Posterior cingulate gyrus (tissue), 11 donors: ENCODE measurements at regions not wholly inside any gene's neighbourhood (a gene's known extent, or its start where the extent isn't known, plus 50 kb on each side); places are given as distances from the start of the nearest gene placed in this dataset.
A peak's percentile ranks its signal among the peaks of the same experiment; 100 is the strongest.
"Not testable (repeated sequence)": the region's sequence is repeated elsewhere in the genome, so short reads cannot be mapped to it uniquely, and the experiment has no call there.

Experiments
- DNase-seq, 10 donors: peaks; one replicate each; pipeline versions ENCODE4 v3.0.0 to v3.0.0-alpha.2; 2020 to 2021; ENCODE audit warnings: mixed read lengths in 3 of 10
- intact Hi-C: fragments of 100-400 bp; cut with DNase I; formaldehyde crosslinking; loops from one replicate; pipeline ENCODE4 v1.15.1; 2023

DNA sequence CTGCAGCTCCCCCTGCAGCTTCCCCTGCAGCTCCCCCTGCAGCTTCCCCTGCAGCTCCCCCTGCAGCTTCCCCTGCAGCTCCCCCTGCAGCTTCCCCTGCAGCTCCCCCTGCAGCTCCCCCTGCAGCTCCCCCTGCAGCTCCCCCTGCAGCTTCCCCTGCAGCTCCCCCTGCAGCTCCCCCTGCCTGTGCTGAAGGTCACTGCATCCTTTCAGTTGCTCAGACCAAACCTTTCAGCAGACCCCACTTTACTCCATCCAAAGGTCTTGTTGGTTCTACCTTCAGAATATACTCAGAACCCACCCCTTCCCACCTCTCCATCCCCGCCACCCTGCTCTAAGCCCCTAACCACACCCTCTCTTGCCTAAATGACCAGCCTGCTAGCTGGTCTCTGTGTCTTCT is 120.0 kb downstream of the TEX29 start:
- intact Hi-C loops, DNase-seq: not testable (repeated sequence)

DNA sequence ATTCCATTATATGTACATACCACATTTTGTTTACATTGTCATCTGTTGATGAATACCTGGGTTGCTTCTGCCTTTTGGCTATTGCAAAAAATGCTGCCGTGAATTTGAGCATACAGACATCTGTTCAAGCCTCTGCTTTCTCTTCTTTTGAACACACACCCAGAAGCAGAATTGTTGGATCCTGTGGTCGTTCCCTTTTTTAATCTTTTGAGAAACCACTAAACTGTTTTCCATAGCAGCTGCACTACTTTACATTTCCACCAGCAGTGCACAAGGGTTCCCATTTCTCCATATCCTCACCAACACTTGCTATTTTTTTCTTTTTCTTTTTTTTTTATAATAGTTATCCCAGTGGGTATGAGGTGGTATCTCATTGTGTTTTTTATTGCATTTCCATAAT is 123.5 kb downstream of the TEX29 start:
- intact Hi-C loops: no loop called here

DNA sequence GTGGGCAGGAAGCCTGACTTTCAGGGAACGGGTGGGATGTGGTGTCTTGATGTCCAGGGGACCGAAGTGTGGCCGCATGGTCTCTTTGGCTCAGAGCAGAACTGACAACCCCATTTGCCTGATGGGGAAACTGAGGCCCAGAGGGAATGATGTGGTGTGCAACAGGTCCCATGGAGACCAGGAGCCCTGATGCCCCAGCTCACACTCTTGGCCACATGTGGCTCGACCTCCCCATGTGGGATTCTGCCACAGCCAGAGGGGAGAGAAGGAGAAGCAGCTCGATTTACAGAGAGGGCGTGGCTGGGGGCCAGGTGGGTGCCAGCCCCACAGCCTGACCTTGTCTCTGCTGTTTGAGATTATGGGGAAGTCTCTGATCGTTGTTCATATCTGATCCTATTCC is 128.1 kb downstream of the TEX29 start:
- DNase-seq: peak in 1 of 10 donors; percentile 66
- intact Hi-C loops: no loop called here

More for the DNA sequence above, 123.5 kb downstream of the TEX29 start:
- no peak for DNase-seq

DNA sequence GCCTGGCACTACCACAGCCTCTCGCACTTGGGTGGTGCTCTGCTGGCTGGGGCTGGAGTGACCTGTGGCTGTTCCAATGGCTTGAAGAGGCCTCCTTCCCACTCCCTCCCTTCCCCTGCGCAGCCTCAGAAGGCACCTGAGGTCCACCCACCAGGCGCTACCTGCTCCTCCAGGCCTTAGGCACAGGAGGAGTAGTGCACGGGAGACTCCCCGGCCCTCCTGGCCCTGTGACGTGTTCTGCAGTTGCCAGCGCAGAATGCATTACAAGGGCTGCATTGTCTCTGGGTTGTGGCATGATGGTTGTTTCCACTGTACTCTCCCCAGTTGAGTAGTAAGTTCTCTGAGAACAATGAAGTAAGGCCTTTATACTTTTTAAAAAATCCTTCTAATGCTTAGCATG is 128.6 kb downstream of the TEX29 start:
- peak in 4 of 10 donors; percentile 23 to 80 (median 54) for DNase-seq
- intact Hi-C loops: no loop called here

DNA sequence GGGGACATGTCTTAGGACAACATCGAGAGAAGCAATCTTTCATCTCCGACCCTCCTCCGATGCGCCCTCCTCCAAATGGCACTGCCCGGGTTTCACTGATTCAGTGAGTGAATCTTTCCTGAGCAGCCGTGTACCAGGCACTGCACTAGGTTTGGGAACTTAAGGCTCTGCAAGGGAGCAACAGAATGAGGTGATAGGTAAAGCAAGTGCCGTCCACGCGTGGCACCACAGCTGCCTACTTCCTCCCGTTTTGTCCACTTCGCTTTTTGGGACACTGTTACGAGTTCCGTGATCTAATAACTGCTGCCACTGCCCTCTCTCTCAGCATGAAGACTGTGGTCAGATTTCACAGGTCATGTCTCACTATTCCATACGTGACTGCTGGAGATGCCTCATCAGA is 131.0 kb downstream of the TEX29 start:
- DNase-seq: peak in 1 of 10 donors; percentile 28
- intact Hi-C loops: loop anchor here (10.0 kb wide), 2 partner anchors 237 to 297 kb away; no protein-coding TSS in a partner anchor

DNA sequence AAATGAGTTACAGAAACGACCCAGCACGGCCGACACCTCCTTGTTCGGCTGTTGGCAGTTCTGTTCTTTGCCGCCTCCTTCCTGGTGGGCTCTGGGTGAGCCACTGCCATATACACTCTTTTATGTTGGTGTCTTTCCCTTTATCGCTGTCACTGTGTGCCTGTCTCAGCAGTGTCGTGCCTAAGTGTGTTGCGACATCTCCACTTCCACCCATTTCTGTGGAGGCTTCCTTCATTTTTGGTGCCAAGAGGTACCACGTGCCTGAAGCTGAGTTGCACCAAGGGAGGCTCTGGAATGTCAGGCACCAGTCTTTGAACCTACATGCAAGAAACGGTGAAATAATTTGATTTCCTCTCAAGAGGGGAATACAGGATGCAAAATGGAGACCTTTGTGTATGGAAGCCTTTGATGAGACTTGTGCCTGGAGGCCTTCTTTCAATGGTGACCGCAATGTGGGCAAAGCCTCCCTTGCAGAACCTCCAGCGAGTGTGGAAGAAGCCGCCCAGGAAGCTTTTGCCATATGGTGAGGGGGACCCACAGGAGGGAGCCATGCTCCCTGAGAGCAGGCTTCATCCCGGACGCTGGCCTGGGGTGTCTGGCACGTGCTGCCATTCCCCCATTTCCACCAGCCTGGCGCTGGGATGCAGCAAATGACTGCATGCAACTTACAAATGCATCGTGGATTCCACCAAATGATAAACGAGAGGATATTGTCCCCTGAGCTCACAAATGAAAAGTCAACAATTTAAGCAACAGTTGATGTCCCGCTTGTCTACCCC is 136.2 kb downstream of the TEX29 start:
- intact Hi-C loops: loop anchor here (10.0 kb wide), 2 partner anchors 242 to 302 kb away; no protein-coding TSS in a partner anchor
- no peak for DNase-seq

DNA sequence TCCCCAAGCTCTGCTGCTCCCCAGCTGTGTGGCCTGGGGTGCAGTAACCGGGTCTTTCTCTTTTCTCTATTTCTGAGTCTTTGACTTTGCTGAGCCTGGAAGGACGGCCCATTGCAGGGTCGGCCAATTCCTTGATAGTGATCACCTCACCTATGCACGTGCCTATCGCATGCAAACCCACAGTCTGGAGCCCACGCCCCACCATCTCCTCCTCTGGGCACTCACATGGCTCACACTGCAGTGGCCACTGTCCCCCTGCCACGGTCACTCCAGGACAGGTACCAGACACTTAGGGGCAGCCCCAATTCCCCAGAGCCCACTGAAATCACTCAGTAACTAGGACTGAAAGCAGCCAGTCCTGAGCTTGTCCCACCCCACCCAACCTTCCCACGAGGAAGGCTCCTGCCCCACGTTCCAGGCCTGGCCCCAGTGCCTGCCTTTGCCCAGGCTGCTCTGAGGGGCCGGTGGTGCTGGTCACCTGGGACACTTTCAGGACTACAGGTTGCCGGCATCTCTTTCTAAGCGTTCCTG is 137.6 kb downstream of the TEX29 start:
- intact Hi-C loops: loop anchor here (10.0 kb wide), 2 partner anchors 243 to 303 kb away; no protein-coding TSS in a partner anchor

DNA sequence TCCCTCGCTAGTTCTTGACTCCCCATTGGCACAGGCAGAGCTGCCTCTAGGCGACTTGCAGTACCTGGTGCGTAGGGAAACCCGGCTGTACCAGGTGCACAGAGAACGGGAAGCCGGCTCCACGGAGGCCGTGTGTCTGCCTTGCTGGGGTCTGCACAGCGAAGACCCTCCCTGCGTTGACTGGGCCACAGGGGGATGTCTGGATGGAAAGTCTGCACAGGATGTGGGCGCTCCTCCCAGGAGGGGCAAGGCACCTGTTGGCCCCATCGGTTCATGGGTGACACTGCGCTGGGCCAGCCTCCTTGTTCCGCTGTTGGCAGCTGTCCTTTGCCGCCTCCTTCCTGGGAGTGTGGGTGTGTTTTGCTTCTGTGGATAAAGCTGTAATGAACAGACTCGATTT is 138.3 kb downstream of the TEX29 start:
- intact Hi-C loops: loop anchor here (10.0 kb wide), 2 partner anchors 244 to 304 kb away; no protein-coding TSS in a partner anchor
- DNase-seq: no peak

More for the DNA sequence above, 137.6 kb downstream of the TEX29 start:
- DNase-seq: peak in 1 of 10 donors; percentile 66

DNA sequence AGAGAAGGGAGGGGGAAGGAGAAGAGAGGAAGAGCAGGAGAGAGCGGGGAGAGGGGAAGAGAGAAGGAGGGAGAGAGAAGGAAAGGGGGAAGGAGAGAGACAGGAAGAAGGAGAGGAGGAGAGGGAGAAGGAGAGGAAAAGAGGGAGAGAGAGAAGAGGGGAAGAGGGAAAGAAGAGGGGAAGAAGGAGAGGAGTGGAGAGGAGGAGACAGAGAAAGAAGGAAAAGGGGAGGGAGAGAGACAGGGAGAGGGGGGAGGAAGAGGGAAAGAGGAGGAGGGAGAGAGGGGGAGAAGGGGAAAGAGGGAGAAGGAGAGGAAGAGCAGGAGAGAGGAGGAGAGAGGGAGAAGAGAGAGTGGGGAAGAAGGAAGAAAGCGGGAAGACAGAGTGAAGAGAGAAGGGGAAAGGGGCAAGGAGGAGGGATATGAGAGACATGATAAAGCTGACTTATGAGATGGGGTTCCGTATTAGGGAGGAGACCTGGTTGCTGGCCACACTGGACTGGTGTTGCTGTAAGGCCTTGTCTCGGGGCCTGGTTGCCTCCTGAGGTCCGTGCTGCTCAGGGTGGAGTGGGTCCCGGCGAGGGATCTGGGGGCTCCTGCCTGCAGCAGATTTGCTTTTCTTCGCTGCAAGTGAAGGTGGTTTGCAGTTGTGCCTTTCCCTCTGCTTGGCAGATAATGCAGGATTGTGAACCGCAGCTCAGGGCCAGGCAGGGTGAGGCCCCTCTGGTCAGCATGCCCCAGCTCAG is 139.5 kb downstream of the TEX29 start:
- intact Hi-C loops: loop anchor here (5.0 to 10.0 kb wide), 3 partner anchors 245 to 388 kb away; no protein-coding TSS in a partner anchor
- no peak for DNase-seq

DNA sequence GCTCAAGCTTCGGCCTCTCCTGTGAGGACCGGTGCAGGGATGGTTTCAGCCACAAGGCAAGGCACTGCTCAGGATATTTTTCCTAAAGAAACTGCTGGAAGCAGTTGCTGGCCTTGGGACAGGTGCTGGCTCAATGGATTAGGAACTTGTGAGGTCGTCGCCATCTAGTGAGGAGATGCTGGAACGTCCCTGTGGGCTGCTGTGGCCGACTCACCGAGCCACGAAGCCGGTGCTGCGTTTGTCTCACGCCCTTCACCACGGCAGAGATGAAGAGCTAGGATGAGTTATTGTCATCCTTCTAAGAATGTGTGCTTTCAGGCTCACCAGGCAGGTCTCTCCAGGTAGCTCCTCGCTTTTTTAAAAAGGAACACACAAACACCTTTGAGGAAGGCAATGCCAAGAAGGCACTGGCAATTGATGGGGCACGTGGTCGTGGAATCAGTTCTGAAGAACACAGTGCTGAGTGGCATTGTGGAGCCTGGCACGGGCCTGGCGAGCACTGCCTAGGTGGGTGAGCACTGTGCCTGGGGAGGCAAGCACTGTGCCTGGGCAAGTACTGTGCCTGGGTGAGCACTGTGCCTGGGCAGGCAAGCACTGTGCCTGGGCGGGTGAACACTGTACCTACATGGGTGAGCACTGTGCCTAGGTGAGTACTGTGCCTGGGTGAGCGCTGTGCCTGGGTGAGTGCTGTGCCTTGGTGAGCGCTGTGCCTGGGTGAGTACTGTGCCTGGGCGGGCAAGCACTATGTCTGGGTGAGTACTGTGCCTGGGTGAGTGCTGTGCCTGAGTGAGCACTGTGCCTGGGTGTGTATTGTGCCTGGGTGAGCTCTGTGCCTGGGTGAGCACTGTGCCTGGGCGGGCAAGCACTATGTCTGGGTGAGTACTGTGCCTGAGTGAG is 140.4 kb downstream of the TEX29 start:
- peak; percentile 42 to 95 (median 71) for DNase-seq
- intact Hi-C loops: loop anchor here (5.0 kb wide), 1 partner anchor 388 kb away; no protein-coding TSS in a partner anchor

DNA sequence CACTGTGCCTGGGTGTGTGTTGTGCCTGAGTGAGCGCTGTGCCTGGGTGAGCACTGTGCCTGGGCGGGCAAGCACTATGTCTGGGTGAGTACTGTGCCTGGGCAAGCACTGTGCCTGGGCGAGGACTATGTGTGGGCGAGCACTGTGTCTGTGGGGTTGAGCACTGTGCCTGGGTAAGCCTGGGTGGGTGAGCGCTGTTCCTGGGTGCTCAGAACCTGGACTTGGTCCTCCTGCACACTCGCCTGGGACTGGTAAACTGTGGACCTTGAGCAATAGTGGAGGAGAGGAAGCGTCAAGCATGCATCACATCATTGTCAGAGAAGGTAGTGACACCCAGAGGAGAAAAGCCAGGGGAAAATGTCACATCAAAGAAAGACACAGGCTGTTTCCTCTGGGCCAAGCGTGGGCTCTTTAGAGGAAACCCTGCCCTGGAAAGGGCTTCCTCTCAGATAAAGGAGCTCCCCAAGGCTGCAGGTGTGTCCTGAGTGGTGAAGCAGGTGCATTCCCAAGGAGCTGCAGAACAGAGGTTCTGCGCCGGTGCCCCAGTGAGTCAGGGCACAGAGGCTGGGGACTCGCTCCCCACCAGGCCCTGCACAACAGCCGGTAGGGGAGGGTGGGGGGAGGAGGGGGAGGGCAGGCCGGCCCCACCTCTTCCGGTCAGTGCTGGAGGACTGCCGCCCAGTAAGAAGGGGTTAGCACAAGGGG is 141.2 kb downstream of the TEX29 start:
- no peak for DNase-seq
- intact Hi-C loops: loop anchor here (5.0 kb wide), 1 partner anchor 389 kb away; no protein-coding TSS in a partner anchor

DNA sequence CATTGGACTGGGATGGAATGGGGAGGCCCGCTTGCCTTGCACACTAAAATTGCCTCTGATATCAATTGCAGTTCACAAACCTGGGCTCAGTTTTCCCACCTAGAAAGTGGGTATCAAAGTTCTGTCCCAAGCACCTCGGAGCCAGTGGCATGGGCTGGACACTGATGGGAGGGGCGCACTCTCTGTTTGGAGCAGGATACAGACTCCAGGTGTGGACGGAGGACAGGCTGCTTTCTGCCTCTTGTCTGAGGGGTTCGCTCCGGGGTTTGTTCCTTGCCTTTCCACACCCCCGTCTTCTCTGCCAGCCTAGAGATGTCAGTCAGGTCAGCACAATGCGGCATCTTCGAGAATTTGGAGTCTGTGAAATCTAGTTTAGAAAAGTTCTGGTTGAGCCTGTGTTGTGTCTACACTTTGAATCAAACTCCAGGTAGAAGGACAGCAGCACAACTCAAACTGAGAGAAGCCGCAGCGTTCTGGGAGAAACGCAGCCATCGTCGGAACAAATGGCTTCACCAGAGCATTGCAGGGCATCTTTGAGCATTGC is 141.9 kb downstream of the TEX29 start:
- DNase-seq: no peak
- intact Hi-C loops: loop anchor here (5.0 kb wide), 1 partner anchor 390 kb away; no protein-coding TSS in a partner anchor

DNA sequence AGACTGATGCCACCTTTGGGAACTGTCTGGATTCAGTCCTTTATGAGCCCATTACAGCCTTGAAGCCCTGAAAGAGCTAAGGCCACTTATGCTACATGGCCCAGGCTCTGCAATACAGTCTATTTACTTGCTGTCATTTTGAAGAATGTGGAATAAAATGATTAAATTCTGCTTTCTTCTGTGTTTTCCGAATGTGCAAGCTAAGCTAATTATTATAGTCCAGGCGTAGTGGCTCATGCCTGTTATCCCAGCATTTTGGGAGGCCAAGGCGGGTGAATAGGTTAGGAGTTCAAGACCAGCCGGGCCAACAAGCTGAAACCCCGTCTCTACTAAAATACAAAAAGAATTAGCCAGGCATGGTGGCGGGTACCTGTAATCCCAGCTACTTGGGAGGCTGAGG is 142.5 kb downstream of the TEX29 start:
- DNase-seq: no peak
- intact Hi-C loops: loop anchor here (5.0 kb wide), 1 partner anchor 391 kb away; no protein-coding TSS in a partner anchor

DNA sequence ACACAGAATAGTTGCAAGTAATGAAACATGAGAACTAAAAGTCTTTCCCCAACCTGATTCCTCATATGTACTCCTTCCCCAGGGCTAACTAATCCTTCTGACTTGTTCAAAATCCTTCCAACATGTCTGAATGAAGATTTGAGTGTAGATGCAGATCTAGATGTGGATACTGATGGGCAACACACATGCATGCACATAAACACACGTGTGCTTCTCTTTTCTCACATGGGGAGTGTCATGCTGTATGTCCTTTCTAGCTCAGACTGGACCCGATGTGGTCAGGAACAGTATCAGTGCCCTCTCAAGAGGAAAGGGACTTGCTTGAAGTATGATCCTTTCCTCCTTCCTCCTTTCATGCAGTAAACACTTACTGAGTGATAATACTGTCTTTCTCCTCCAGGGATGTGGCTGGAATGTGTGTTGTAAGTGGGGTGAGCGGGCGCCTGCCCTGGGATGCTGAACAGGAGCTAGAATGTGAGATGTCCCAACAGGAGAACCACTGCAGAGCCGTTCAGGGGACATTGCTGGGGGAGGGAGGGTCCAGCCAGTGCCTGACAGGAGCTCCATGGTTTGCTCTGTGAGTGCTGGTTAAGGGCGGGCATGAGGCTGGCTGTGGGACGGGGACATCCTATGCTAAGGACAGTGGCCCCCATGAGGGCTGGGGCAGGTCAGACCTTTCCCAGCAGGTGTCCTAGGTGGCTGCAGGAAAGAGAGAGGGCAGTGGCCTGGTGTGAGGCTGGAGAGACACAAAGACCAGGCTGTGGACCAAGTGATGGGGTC is 146.9 kb downstream of the TEX29 start:
- DNase-seq: peak in 1 of 10 donors; percentile 79
- intact Hi-C loops: no loop called here

DNA sequence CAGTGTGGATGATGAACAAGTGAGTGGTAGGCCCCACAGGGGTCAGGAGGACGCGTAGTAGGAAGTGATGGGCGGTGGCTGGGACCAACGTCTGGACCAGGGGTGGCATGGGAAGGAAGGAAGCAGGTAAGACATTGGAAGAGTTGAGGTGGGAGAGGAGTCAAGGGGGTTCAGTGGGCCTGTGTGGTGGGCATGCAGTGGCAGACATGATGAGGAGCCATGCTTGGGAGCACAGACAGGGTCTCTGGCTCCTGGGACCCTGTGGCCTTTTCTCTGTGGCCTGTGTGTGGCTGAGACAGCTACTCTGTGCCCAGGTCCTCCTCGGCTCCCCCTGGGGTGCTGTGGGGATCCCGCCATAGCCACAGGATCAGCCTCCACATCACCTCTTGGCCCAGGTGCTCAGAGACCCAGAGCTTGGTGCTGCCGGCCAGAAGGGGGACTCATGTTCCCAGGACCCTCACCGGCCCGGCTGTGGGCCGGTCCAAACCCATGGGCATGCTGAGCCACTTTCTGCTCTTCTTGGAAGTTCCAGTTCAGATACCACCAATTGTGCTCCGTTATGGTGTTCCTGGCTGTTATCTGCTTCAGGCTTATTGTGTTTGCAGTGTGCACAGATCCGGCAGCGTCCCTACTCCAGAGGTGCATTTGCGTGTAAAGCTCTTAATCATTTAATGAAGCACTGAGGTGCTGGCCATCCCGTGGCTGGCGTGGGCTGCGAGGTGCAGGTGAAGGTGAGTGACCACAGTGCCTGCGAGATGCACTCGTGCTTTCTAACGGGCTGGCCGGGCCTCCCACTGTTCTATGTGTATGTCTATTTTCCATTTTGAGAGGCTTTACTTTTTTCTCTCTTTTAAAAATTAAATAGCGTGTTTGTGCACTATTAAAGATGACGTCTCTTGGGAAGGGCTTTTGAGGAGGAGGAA is 147.9 kb downstream of the TEX29 start:
- DNase-seq: peak in 1 of 10 donors; percentile 67

DNA sequence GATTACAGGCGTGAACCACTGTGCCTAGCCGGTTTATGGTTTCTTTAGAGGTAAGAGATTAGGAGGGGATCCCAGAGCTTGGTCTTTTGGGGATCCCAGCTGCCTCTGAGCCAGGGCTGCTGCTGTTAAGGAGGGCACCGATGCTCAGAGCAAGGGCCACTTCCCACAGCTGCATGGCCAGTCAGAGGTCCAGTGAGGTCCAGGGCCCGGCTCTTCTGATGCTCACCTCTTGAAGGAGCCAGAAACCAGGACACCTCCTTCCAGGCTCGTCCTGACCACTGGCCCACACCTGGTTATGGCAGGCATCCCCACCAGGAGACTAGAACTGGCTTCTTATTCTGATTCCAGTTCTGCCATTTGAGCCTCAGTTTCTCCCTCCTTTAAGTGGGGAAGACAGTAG is 149.0 kb downstream of the TEX29 start:
- intact Hi-C loops: no loop called here
- peak in 1 of 10 donors; percentile 0 for DNase-seq

More for the DNA sequence above, 147.9 kb downstream of the TEX29 start:
- intact Hi-C loops: no loop called here
